Coronary artery (tissue), 2 donors: ENCODE measurements at regions not wholly inside any gene's neighbourhood (a gene's known extent, or its start where the extent isn't known, plus 50 kb on each side); places are given as distances from the start of the nearest gene placed in this dataset.

Source experiments
- DNase-seq: peaks from one replicate; pipeline ENCODE4 v3.0.0-alpha.2; 2017; ENCODE audit warnings: low spot score
- H3K27ac ChIP-seq, 2 donors: fragments of 200-600 bp; sonication (generic); one replicate each; pipeline ENCODE4 v1.5.1; 2016 to 2019
- H3K4me3 ChIP-seq: fragments of 200-600 bp; sonication (generic); 2 replicates; pipeline ENCODE4 v1.5.1; 2016; ENCODE audit warnings: mild to moderate bottlenecking, moderate library complexity
- TF ChIP-seq, protein P1 (sequence below): fragments of 200-600 bp; sonication (generic); IDR thresholded peaks from one replicate; pipeline ENCODE4 v1.5.1; 2019; ENCODE audit warnings: antibody characterized with exemption

DNA sequence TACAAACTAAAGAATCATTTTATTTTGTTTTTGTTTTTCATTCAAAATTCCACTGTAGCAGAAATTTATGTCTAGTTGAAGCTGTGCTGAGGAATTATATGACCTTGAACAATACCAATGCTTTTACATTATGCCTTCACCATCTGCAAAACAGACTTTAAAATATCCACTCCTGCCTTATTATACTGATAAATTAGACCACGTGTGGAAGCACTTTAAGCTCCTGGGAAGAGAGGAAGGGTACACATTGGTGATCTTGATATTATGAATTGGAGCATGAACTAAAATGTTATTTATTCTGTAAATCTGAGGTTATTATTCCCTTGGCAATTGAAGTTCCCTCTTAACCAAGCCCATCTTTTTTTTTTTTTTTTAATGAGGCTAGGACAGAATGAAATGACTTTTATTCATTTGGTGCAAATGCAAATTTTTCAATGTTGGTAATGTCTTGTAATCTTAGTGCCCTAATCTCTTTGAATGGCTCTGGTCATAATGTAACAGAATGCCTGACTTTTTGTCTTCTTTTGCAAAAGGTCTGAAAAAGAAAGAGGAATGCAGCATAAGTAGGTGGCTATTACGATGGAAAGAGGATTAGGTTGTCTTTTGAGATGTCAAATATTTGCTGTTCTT, 139.9 kb upstream of the COBL start:
- DNase-seq = no peak
- Histone ChIP-seq H3K27ac (no peak overlapping the region), H3K4me3 (no peak overlapping the region)
- TF ChIP-seq, protein P1, sequence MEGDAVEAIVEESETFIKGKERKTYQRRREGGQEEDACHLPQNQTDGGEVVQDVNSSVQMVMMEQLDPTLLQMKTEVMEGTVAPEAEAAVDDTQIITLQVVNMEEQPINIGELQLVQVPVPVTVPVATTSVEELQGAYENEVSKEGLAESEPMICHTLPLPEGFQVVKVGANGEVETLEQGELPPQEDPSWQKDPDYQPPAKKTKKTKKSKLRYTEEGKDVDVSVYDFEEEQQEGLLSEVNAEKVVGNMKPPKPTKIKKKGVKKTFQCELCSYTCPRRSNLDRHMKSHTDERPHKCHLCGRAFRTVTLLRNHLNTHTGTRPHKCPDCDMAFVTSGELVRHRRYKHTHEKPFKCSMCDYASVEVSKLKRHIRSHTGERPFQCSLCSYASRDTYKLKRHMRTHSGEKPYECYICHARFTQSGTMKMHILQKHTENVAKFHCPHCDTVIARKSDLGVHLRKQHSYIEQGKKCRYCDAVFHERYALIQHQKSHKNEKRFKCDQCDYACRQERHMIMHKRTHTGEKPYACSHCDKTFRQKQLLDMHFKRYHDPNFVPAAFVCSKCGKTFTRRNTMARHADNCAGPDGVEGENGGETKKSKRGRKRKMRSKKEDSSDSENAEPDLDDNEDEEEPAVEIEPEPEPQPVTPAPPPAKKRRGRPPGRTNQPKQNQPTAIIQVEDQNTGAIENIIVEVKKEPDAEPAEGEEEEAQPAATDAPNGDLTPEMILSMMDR = no peak

DNA sequence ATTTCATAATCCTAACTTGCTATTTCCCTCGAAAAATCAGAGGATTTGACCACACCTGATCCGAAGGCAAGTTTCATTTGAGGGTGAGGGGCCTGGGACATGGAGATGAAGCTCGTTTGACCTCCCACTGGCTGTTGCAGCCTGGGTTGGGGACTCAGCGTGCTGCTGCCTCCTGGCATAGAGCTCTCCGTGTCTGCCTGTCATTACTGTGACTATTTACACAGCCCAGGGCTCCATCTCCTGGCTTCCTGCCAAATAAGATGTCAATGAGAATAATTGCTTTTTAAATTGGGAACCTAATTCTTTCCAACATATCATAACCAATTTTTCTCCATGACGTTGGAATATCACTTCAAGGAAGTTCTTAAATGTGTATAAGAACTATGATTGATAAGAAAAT, 139.3 kb upstream of the COBL start:
- TF ChIP-seq, protein P1 = no peak
- no peak for DNase-seq
- Histone ChIP-seq H3K4me3 (no peak overlapping the region), H3K27ac (no peak overlapping the region)

DNA sequence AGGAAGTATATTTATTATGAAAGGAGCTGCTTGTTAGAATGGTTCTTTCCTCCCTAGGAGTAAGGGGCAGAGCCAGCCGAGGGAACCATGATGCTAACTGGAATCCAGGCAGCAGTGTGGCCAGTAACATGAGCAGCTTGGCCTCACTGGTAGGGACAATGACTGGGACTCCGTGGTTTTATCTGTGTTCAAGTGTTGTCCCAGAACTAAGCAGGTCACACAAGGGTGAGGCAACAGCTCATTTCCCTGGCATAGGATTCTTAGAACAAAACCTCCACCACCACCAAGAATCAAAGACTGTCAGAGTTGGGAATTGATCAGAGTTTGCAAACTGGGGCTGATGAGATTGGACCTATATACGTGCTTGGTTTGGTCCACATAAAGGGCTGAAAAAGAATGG, 138.9 kb upstream of the COBL start:
- DNase-seq = no peak
- Histone ChIP-seq H3K4me3 (no peak overlapping the region), H3K27ac (no peak overlapping the region)
- TF ChIP-seq, protein P1 = no peak

DNA sequence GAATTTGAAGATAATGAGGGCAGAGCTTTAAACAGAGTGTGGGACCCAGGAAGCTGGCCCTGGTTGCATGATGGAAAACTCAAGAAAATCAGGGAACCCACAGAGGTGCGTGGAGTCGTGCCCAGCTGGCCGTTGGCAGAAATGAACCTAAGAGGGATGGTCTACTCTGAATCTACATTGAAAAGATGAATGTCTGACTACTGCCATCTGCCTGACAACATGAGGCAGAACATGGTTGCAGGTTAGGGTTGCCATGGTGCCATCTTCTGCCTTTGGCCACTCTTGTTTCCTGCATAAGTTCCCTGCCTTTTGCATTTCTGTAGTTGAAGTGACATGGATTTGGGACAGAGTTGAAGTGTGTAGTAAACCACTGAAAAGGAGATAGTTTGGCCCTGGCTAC, 138.5 kb upstream of the COBL start:
- no peak for DNase-seq
- Histone ChIP-seq H3K4me3 (no peak overlapping the region), H3K27ac (no peak overlapping the region)
- TF ChIP-seq, protein P1 = no peak

DNA sequence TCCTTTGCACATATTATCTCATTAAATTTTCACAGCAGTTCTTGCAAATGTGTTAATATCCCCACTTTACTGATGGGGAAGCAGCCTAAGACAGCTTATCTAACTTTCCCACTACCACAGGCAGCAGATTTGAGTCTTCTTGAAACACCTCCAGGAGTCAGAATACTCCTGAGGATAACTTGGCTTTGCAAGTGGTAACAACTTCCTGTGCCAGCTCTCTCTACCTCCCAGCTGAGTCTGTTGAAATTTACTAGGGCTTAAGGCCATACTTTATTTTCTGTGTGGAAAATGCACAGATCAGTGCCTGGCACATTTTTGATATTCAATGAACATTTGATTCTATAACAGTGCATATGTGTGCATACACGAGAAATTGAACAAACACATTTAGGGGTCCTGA, 136.1 kb upstream of the COBL start:
- TF ChIP-seq, protein P1 = no peak
- no peak overlapping the region for H3K4me3 ChIP-seq
- no peak for DNase-seq
- H3K27ac ChIP-seq = no peak overlapping the region

DNA sequence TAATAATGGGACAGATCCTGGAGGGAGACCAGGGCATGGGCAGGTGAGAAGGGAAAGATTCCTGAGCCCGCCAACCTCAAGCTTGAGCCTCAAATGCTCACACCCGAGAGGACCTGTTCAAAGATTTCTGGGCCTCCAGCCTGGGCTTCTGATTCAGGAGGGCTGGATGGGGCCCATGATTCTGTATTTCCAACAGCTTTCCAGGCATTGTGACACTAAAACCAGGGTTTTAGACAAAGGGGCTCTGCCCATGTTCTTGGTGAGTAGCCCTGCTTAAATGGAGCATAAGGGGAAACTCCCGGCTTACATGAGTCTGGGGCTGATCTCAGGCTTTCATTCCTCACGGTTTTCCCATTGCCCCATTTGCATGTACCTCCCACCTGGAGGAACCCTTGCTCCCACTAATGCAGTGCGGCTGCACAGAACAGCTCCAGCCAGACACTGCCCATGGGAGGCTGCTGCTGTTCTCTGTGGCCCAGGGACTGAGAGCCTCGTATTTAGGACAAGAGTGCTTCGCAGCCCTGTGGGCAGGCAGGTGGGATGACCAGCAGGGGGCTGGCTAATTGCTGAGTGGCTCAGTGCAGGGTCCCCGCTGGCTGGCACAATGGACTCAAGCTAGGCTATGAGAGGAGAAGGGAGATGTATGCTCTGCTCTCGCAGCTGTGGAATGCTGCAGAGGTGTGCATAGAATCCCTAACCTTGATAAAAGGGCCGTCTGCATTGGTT, 135.3 kb upstream of the COBL start:
- Histone ChIP-seq H3K4me3 (no peak overlapping the region), H3K27ac (no peak overlapping the region)
- TF ChIP-seq, protein P1 = no peak
- DNase-seq = no peak

DNA sequence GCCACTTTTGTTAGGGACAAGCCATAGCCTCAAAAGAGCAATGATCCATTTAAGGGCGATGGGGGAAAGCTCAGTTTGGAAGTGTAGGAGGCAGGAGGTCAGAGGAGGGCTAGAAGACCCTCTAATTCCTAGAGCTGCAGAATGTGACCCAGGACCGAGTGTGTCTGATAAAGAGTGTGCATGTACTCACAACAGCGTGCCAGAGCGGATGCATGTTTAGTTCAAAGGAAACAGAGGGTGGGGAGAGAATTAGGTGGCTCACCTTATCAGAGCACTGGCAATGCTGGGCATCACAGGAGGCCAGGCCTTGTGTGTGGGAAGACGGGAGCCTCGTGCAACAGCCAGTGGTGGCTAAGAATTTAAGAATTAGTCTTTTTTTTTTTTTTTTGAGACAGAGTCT, 133.9 kb upstream of the COBL start:
- no peak overlapping the region for H3K27ac ChIP-seq
- H3K4me3 ChIP-seq = no peak overlapping the region
- TF ChIP-seq, protein P1 = no peak
- DNase-seq = no peak
